Dermis blood vessel endothelial cell (primary cell): ENCODE measurements at regions not wholly inside any gene's neighbourhood (a gene's known extent, or its start where the extent isn't known, plus 50 kb on each side); places are given as distances from the start of the nearest gene placed in this dataset.
A peak's percentile ranks its signal among the peaks of the same experiment; 100 is the strongest.
"Not testable (repeated sequence)": the region's sequence is repeated elsewhere in the genome, so short reads cannot be mapped to it uniquely, and the experiment has no call there.

Experiments used
- DNase-seq: peaks from one replicate; pipeline ENCODE4 v3.0.0; 2010

DNA sequence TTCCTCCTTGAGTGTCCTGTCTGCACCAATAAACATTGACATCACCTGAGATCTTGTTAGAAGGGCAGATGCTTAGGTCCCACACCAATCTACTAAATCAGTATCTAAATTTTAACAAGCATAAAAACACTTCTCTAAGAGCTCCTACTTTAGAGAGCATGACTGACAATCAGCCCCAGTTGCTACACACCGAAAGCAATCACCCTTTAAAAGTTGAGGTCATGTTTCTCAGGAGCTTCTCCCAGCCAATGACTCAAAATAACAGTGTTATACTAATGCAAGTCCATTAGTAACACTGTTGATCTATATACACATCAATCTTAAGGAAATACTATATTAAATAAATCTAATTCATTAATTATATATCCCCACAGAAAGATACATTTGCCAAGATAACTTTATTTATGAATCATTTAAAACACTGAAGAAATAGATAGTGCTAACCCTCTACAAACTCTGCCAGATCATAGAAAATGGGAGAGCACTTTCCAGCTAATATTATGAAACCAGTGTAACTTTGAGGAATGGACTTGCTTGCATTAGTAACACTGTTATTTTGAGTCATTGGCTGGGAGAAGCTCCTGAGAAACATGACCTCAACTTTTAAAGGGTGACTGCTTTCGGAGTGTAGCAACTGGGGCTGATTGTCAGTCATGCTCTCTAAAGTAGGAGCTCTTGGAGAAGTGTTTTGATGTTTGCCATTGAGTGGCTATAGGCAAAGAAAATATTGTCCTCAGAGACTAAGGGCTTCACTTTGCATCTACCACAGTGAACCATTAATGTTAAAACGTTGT is 109.8 kb upstream of the HDX start:
- DNase-seq: no peak

DNA sequence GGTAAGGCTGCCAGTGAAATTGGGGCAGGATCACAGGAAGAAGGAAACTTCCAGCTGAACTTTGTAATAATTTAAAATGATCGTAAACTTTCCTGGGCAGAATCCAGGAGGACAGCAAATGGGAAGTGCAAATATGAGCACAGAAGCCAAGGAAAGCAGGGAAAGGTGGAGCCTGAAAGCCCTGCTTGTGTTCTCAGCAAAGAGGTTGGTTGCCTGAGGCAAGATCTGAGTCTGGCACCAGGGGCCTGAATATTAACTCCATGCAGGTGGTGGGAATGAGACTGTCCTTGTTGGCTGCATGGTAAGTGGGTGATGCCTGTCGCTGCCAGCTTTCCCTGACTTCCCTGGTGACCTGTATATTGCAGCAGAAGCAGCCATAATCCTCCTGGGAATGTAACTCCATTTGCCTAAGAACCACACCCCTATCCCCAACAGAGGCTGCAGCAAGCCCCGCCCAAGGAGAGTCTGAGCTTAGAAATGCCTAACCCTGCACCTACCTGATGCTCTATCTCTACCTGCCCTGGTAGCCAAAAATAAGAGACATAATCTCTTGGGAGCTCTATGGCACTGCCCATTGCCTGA is 132.0 kb upstream of the HDX start:
- DNase-seq: no peak

DNA sequence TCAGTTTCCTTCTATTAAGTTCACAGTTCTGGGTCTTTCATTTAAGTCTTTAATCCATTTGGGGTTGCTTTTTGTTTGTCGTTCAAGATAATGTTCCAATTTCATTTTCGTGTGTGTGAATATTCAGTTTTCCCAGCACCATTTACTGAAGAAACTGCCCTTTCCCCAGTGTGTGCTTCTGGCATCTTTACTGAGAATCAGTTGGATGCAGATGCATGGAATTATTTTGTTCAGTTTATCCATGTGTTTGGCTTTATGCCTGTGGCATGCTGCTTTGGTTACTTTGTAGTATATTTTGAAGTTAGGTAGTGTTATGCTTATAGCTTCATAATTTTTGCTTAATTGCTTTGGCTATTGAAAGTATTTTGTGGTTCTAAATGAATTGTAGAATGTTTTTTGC is 163.8 kb upstream of the HDX start:
- DNase-seq: no peak

- no peak for DNase-seq
Observed at GRCh38 chrX:84690228-84690627, 188.0 kb upstream of the HDX start.

- no peak for DNase-seq
Observed at GRCh38 chrX:84709987-84710386, 207.7 kb upstream of the HDX start.

DNA sequence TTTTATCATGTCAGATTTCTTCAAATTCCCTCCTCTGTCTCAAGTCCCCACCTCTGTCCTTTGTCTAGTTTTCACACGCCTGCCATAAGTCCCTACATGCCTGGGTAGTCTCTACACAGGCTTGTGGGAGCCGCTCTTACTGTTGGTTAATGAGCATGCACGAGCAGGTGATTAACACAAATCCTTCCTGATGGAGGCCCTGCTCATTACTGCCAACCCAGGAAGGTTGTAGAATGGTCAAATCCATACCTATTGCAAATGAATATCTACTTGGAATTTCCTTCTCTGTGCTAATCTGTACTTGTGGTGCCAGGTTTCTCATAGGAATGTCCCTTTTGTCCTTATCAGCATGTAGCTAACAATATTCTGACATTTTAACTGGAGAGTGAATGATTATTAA is 208.4 kb upstream of the HDX start:
- no peak for DNase-seq

GRCh38 chrX:84712621-84713020 is 210.4 kb upstream of the HDX start:
- DNase-seq: no peak

DNA sequence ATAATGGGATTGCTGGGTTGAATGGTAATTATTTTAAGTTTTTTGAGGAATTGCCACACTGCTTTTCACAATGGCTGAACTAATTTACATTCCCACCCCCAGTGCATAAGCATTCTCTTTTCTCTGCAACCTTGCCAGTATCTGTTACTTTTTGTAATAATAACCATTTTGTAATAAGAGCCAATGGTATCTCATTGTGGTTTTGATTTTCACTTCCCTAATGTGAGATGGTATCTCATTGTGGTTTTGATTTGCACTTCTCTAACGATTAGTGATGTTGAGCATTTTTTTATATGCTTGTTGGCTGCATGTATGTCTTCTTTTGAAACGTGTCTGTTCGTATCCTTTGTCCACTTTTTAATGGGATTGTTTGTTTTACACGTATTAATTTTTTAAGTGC is 213.1 kb upstream of the HDX start:
- no peak for DNase-seq

GRCh38 chrX:84717343-84717742 is 215.1 kb upstream of the HDX start:
- no peak for DNase-seq

DNA sequence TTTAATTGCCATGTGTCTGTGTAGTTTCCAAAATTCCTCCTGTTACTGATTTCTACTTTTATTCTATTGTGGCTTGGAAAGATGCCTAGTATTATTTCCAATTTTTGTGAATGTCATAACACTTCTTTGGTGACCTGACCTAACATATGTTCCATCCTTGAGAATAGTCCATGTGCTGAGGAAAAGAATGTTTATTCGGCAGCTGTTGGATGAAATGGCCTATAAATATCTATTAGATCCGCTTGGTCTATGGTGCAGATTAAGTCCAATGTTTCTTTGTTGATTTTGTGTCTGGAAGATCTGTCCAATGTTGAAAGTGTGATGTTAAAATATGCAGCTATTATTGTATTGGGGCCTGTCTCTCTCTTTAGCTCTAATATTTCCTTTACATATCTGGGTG is 219.2 kb upstream of the HDX start:
- no peak for DNase-seq

DNA sequence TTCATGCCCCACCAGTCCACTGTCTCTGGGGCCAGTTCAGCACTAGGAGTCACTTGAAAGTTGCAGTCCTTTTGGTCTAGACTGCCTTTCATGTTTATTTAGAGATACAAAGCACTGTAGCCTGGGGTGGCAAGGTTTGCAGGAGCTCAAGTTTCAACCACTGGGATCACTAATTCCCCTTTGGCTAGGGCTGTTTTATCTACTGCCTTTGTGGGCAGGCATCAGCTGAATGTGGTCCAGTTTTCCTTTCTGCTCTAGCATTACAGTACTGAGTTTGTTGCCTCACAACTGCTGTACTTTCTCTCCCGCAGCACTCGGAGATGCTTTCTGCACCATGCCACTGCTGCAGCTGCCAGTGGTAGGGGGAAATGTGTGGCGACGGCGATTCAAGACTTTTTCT is 222.3 kb upstream of the HDX start:
- DNase-seq: no peak

GRCh38 chrX:84729408-84729807 is 227.2 kb upstream of the HDX start:
- no peak for DNase-seq

DNA sequence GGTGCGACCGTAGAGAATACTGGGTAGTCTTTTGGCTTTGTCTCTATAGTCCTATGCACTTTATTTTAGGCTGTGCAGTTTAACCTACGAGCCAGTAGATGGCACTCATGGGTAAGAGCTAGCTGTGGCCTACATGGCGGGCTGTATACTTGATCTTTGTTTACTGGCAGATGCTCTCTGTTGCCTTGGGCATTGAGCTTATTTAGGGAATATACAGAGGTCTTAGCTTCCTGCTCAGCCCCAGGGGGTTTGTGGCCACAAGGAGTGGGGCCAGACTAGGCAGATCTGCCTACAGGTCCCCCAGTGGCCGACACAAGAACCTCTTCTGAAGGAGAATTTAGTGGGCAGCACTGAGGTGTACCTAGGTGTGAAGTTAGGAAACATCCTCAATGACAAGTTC is 227.6 kb upstream of the HDX start:
- peak; percentile 39 for DNase-seq

- DNase-seq: no peak
Observed at GRCh38 chrX:84735025-84735424, 232.8 kb upstream of the HDX start.

GRCh38 chrX:84737471-84737871 is 235.2 kb upstream of the HDX start:
- DNase-seq: no peak

- DNase-seq: no peak
Observed at GRCh38 chrX:84747516-84747915, 245.3 kb upstream of the HDX start.

GRCh38 chrX:84748965-84749656 is 246.9 kb upstream of the HDX start:
- DNase-seq: no peak

GRCh38 chrX:84760560-84760959 is 243.1 kb upstream of the APOOL start:
- no peak for DNase-seq

DNA sequence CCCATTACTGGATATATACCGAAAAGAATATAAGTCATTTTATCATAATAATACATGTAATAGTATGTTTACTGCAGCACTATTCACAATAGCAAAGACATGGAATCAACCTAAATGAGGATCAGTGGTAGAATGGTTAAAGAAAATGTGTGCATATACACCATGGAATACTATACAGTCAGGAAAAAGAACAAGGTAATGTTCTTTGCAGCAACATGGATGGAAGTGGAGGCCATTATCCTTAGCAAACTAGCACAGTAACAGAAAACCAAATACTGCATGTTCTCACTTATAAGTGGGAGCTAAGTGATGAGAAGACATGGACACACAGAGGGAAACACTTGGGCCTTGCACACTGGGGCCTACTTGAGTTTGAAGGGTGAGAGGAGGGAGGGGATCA is 207.4 kb upstream of the APOOL start:
- no peak for DNase-seq

- no peak for DNase-seq
Observed at GRCh38 chrX:84830836-84831235, 172.8 kb upstream of the APOOL start.

GRCh38 chrX:84846541-84846940 is 157.1 kb upstream of the APOOL start:
- not testable (repeated sequence) for DNase-seq

DNA sequence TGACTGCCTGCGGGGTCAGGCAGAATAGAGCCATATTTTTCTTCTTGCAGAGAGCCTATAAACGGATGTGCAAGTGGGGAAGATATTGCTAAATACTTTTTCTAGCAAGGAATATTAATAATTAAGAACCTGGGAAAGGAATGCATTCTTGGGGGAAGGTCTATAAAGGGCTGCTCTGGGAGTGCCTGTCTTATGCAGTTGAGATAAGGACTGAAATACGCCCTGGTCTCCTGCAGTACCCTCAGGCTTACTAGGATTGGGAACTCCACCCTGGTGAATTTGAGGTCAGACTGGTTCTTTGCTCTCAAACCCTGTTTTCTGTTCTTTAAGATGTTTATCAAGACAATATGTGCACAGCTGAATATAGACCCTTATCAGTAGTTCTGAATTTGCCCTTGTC is 152.5 kb upstream of the APOOL start:
- DNase-seq: not testable (repeated sequence)

GRCh38 chrX:84856791-84857190 is 146.9 kb upstream of the APOOL start:
- DNase-seq: not testable (repeated sequence)

DNA sequence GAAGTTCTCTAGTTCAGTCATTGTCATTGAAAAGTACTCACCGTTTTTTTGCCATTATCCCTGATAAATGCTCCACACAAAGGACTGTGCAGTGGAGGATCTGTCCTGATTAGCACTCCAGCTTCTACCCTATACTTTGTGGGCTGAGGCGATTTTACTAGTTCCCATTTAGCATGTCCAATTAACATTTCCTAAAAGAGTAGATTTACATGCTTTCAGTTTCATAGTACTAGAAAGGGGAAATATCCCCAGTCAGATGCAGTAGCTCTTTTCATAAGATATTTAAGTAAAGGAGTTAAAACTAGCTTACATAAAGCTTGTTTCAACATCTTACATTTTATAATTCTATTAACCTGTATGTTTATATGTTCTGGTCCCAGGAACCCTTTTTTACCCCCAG is 144.9 kb upstream of the APOOL start:
- DNase-seq: not testable (repeated sequence)
